Esophagus muscularis mucosa (tissue), 4 donors: ENCODE measurements at regions not wholly inside any gene's neighbourhood (a gene's known extent, or its start where the extent isn't known, plus 50 kb on each side); places are given as distances from the start of the nearest gene placed in this dataset.

Experiments used
- DNase-seq: peaks from one replicate; pipeline ENCODE4 v3.0.0-alpha.2; 2017; ENCODE audit errors: extremely low spot score
- H3K27ac ChIP-seq, 4 donors: fragments of 200-600 bp; sonication (generic); replicated peaks in 1 of 4; 1 replicate in 3 of 4; 2 replicates in 1 of 4; pipeline ENCODE4 v1.5.1; 2016 to 2019; ENCODE audit warnings: mild to moderate bottlenecking in 1 of 4
- H3K27me3 ChIP-seq, 4 donors: fragments of 200-600 bp; sonication (generic); one replicate each; pipeline versions ENCODE4 v1.5.1 to v1.6.0; 2016 to 2019
- H3K36me3 ChIP-seq, 4 donors: fragments of 200-600 bp; sonication (generic); one replicate each; pipeline ENCODE4 v1.5.1; 2016 to 2019
- H3K4me1 ChIP-seq, 4 donors: fragments of 200-600 bp; sonication (generic); one replicate each; pipeline ENCODE4 v1.5.1; 2016 to 2019
- H3K4me3 ChIP-seq, 4 donors: fragments of 200-600 bp; sonication (generic); 1 replicate in 2 of 4; 2 replicates in 2 of 4; pipeline ENCODE4 v1.5.1; 2016 to 2019; ENCODE audit warnings: mild to moderate bottlenecking in 4 of 4, moderate library complexity in 1 of 4
- H3K9me3 ChIP-seq, 4 donors: fragments of 200-600 bp; sonication (generic); 1 replicate in 3 of 4; 2 replicates in 1 of 4; pipeline ENCODE4 v1.5.1; 2016 to 2019
- CTCF ChIP-seq, 3 experiments: fragments of 200-600 bp in 2 of 3; fragments of 450-650 bp in 1 of 3; sonication (generic) in 2 of 3; IDR thresholded peaks; one replicate each; pipeline ENCODE4 v1.5.1; 2017 to 2019; ENCODE audit warnings: antibody characterized with exemption in 3 of 3, mild to moderate bottlenecking in 2 of 3, moderate library complexity in 1 of 3
- EP300 ChIP-seq: sonication (generic); formaldehyde crosslinking; IDR thresholded peaks from one replicate; pipeline ENCODE4 v1.6.1; 2017; ENCODE audit warnings: antibody characterized with exemption
- POLR2A ChIP-seq: fragments of 450-650 bp; IDR thresholded peaks from one replicate; pipeline ENCODE4 v1.6.1; 2017; ENCODE audit warnings: antibody characterized with exemption, moderate library complexity, mild to moderate bottlenecking, low read depth
- POLR2AphosphoS5 ChIP-seq, 2 donors: sonication (generic); formaldehyde crosslinking; IDR thresholded peaks; one replicate each; pipeline ENCODE4 v1.6.1; 2017; ENCODE audit warnings: antibody characterized with exemption in 2 of 2
- WGBS: methylation state at CpG from one replicate; pipeline ENCODE4 v1.1.5; 2018; 5-methylcytosine and 5-hydroxymethylcytosine counted together
- intact Hi-C: fragments of 100-400 bp; cut with DNase I; formaldehyde crosslinking; loops from one replicate; pipeline ENCODE4 v1.15.1; 2023

- TF ChIP-seq CTCF (IDR thresholded peaks at IDR 0.05) (no peak), POLR2AphosphoS5 (IDR thresholded peaks at IDR 0.05) (no peak), POLR2A (no peak), EP300 (no peak)
- no peaks in the 10 kb centered on the region for H3K27me3 ChIP-seq
- WGBS = 13% methylated on average over 1 of the region's 1 CpG
- peaks cover 0 to 3% (median 0%) of the 10 kb centered on the region in 4 donors for H3K9me3 ChIP-seq
- intact Hi-C loops = no loop called here
- no peak for DNase-seq
- H3K4me3 ChIP-seq = no peak overlapping the region
- H3K4me1 ChIP-seq = no peaks in the 10 kb centered on the region
- H3K27ac ChIP-seq = no peak overlapping the region
- no peaks in the 10 kb centered on the region for H3K36me3 ChIP-seq
Observed at GRCh38 chr17:34874478-34874877, 86.8 kb downstream of the CCT6B start.

- Histone ChIP-seq H3K27ac (no peak overlapping the region), H3K9me3 (peaks cover 0 to 8% (median 0%) of the 10 kb centered on the region in 4 donors), H3K36me3 (no peaks in the 10 kb centered on the region), H3K27me3 (no peaks in the 10 kb centered on the region), H3K4me1 (no peaks in the 10 kb centered on the region), H3K4me3 (no peak overlapping the region)
- TF ChIP-seq POLR2A = no peak
- no peak for TF ChIP-seq CTCF (IDR thresholded peaks at IDR 0.05)
- no peak for TF ChIP-seq POLR2AphosphoS5 (IDR thresholded peaks at IDR 0.05)
- TF ChIP-seq EP300 = no peak
- DNase-seq = no peak
- 87% methylated on average over 2 of the region's 2 CpGs for WGBS
- intact Hi-C loops = no loop called here
Observed at GRCh38 chr17:34872640-34873039, 88.6 kb downstream of the CCT6B start.

GRCh38 chr17:34869641-34870040, 91.6 kb downstream of the CCT6B start:
- no peak for DNase-seq
- intact Hi-C loops = no loop called here
- Histone ChIP-seq H3K27me3 (no peaks in the 10 kb centered on the region), H3K9me3 (peaks cover 0 to 8% (median 0%) of the 10 kb centered on the region in 4 donors), H3K4me3 (no peak overlapping the region), H3K36me3 (no peaks in the 10 kb centered on the region), H3K4me1 (no peaks in the 10 kb centered on the region), H3K27ac (no peak overlapping the region)
- TF ChIP-seq EP300 = no peak
- no peak for TF ChIP-seq CTCF (IDR thresholded peaks at IDR 0.05)
- TF ChIP-seq POLR2A = no peak

- Histone ChIP-seq H3K27ac (no peak overlapping the region), H3K4me3 (no peak overlapping the region), H3K27me3 (no peaks in the 10 kb centered on the region), H3K9me3 (peaks cover 0 to 5% (median 0%) of the 10 kb centered on the region in 4 donors), H3K4me1 (no peaks in the 10 kb centered on the region), H3K36me3 (no peaks in the 10 kb centered on the region)
- WGBS = 94% methylated on average over 6 of the region's 6 CpGs
- no peak for TF ChIP-seq POLR2AphosphoS5 (IDR thresholded peaks at IDR 0.05)
- TF ChIP-seq CTCF (IDR thresholded peaks at IDR 0.05) = no peak
- TF ChIP-seq EP300 = no peak
- intact Hi-C loops = no loop called here
- DNase-seq = no peak
Observed at GRCh38 chr17:34865716-34866115, 95.5 kb downstream of the CCT6B start.

- Histone ChIP-seq H3K27me3 (no peaks in the 10 kb centered on the region), H3K4me1 (no peaks in the 10 kb centered on the region), H3K4me3 (no peak overlapping the region), H3K36me3 (no peaks in the 10 kb centered on the region), H3K9me3 (no peaks in the 10 kb centered on the region), H3K27ac (no peak overlapping the region)
- DNase-seq = no peak
- intact Hi-C loops = no loop called here
- no peak for TF ChIP-seq POLR2AphosphoS5 (IDR thresholded peaks at IDR 0.05)
- TF ChIP-seq EP300 = no peak
- TF ChIP-seq POLR2A = no peak
- no peak for TF ChIP-seq CTCF (IDR thresholded peaks at IDR 0.05)
- 74% methylated on average over 5 of the region's 5 CpGs for WGBS
Observed at GRCh38 chr17:34862384-34862783, 98.9 kb downstream of the CCT6B start.
